Neural cell (in vitro differentiated cells): ENCODE measurements at regions not wholly inside any gene's neighbourhood (a gene's known extent, or its start where the extent isn't known, plus 50 kb on each side); places are given as distances from the start of the nearest gene placed in this dataset.

ENCODE experiments used
- EP300 ChIP-seq: fragments of 450-650 bp; conservative IDR thresholded peaks from 2 replicates; pipeline ENCODE4 v1.6.1; 2014; ENCODE audit warnings: antibody characterized with exemption, mild to moderate bottlenecking, moderate library complexity; ENCODE audit not compliant: poor library complexity, severe bottlenecking
- EZH2 ChIP-seq: fragments of 200-600, 300-800 bp; shearing (Covaris generic), sonication (generic); IDR thresholded peaks from 2 replicates; pipeline ENCODE4 v1.6.1; 2014; ENCODE audit warnings: antibody characterized with exemption, low read length, borderline replicate concordance, mild to moderate bottlenecking; ENCODE audit not compliant: insufficient read depth, poor library complexity, severe bottlenecking
- POLR2AphosphoS5 ChIP-seq: IDR thresholded peaks from 2 replicates; pipeline ENCODE4 v1.6.1; 2012
- RAD21 ChIP-seq: fragments of 450-650 bp; conservative IDR thresholded peaks from 2 replicates; pipeline ENCODE4 v1.6.1; 2014; ENCODE audit warnings: antibody characterized with exemption, mild to moderate bottlenecking, moderate library complexity
- SMC3 ChIP-seq: fragments of 450-650 bp; conservative IDR thresholded peaks from 2 replicates; pipeline ENCODE4 v1.6.1; 2014; ENCODE audit warnings: antibody characterized with exemption, mild to moderate bottlenecking, moderate library complexity; ENCODE audit not compliant: poor library complexity
- TAF1 ChIP-seq: IDR thresholded peaks from 2 replicates; pipeline ENCODE4 v1.6.1; 2012; ENCODE audit warnings: low read depth
- TF ChIP-seq, protein P1 (sequence below): fragments of 450-650 bp; IDR thresholded peaks from 2 replicates; pipeline ENCODE4 v1.5.1; 2014; ENCODE audit warnings: antibody characterized with exemption, mild to moderate bottlenecking, moderate library complexity; ENCODE audit not compliant: poor library complexity, severe bottlenecking
- TF ChIP-seq, protein P2 (sequence below): IDR thresholded peaks from 2 replicates; pipeline ENCODE4 v1.6.1; 2012; ENCODE audit warnings: borderline replicate concordance

DNA sequence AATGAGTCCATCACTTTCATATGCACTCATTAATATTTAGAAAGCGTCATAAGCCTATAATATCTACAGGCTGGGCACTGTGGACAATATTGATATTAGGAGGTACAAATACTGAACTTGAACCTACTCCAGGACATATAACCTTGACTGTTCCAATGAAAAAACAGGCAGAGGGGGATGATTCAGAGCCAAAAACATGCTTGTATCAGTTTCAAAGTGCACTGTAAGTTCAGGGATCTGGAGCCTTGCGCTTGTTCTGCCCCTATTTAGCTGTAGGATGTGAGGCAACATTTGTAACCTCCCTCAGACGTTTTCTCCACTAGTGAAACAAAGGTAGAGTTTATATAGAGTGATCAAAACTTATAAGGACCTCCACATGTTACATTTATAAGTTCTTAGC is 246.1 kb upstream of the GYPC start:
- TF ChIP-seq POLR2AphosphoS5 (no peak), EZH2 (no peak), EP300 (no peak), SMC3 (no peak), RAD21 (no peak), TAF1 (no peak)
- TF ChIP-seq, protein P1, sequence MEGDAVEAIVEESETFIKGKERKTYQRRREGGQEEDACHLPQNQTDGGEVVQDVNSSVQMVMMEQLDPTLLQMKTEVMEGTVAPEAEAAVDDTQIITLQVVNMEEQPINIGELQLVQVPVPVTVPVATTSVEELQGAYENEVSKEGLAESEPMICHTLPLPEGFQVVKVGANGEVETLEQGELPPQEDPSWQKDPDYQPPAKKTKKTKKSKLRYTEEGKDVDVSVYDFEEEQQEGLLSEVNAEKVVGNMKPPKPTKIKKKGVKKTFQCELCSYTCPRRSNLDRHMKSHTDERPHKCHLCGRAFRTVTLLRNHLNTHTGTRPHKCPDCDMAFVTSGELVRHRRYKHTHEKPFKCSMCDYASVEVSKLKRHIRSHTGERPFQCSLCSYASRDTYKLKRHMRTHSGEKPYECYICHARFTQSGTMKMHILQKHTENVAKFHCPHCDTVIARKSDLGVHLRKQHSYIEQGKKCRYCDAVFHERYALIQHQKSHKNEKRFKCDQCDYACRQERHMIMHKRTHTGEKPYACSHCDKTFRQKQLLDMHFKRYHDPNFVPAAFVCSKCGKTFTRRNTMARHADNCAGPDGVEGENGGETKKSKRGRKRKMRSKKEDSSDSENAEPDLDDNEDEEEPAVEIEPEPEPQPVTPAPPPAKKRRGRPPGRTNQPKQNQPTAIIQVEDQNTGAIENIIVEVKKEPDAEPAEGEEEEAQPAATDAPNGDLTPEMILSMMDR: no peak
- TF ChIP-seq, protein P2, sequence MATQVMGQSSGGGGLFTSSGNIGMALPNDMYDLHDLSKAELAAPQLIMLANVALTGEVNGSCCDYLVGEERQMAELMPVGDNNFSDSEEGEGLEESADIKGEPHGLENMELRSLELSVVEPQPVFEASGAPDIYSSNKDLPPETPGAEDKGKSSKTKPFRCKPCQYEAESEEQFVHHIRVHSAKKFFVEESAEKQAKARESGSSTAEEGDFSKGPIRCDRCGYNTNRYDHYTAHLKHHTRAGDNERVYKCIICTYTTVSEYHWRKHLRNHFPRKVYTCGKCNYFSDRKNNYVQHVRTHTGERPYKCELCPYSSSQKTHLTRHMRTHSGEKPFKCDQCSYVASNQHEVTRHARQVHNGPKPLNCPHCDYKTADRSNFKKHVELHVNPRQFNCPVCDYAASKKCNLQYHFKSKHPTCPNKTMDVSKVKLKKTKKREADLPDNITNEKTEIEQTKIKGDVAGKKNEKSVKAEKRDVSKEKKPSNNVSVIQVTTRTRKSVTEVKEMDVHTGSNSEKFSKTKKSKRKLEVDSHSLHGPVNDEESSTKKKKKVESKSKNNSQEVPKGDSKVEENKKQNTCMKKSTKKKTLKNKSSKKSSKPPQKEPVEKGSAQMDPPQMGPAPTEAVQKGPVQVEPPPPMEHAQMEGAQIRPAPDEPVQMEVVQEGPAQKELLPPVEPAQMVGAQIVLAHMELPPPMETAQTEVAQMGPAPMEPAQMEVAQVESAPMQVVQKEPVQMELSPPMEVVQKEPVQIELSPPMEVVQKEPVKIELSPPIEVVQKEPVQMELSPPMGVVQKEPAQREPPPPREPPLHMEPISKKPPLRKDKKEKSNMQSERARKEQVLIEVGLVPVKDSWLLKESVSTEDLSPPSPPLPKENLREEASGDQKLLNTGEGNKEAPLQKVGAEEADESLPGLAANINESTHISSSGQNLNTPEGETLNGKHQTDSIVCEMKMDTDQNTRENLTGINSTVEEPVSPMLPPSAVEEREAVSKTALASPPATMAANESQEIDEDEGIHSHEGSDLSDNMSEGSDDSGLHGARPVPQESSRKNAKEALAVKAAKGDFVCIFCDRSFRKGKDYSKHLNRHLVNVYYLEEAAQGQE: no peak
